ENCODE measurements at regions not wholly inside any gene's neighbourhood (a gene's known extent, or its start where the extent isn't known, plus 50 kb on each side); places are given as distances from the start of the nearest gene placed in this dataset.

DNA sequence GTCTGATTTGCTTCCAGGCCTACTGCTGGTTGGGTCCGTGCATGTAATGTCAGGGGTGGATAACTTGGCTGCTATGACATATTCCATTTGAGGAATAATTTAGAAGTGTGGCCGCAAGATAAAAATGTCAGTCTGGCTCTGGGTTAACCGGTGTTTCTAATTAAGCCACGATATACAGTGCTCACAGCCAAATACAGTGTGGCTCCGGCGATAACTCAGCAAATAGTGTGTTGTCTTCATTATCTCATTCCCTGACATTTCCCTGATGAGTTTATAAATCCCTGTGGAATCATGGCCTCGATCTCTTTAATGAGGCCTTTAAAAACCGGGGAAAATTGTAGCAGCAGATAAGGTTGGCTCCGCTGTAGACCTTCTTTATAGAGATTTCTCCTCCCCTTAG, 1125.0 kb downstream of the TYW1 start:
- TF ChIP-seq, protein P1, sequence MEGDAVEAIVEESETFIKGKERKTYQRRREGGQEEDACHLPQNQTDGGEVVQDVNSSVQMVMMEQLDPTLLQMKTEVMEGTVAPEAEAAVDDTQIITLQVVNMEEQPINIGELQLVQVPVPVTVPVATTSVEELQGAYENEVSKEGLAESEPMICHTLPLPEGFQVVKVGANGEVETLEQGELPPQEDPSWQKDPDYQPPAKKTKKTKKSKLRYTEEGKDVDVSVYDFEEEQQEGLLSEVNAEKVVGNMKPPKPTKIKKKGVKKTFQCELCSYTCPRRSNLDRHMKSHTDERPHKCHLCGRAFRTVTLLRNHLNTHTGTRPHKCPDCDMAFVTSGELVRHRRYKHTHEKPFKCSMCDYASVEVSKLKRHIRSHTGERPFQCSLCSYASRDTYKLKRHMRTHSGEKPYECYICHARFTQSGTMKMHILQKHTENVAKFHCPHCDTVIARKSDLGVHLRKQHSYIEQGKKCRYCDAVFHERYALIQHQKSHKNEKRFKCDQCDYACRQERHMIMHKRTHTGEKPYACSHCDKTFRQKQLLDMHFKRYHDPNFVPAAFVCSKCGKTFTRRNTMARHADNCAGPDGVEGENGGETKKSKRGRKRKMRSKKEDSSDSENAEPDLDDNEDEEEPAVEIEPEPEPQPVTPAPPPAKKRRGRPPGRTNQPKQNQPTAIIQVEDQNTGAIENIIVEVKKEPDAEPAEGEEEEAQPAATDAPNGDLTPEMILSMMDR (IDR thresholded peaks at IDR 0.05; ENCODE audit: borderline replicate concordance, extremely low read depth, low read length, poor library complexity, severe bottlenecking) = no peak
- no peak for TF ChIP-seq EZH2 (IDR thresholded peaks at IDR 0.05; ENCODE audit: borderline replicate concordance, low read depth, low read length, severe bottlenecking)

All from DND-41 (cell line).